OCI-M1 (cell line): ENCODE measurements at regions not wholly inside any gene's neighbourhood (a gene's known extent, or its start where the extent isn't known, plus 50 kb on each side); places are given as distances from the start of the nearest gene placed in this dataset.

Experiments used
- DNase-seq: peaks from one replicate; lab custom pipeline; 2025; lab: John Stamatoyannopoulos, UW

DNA sequence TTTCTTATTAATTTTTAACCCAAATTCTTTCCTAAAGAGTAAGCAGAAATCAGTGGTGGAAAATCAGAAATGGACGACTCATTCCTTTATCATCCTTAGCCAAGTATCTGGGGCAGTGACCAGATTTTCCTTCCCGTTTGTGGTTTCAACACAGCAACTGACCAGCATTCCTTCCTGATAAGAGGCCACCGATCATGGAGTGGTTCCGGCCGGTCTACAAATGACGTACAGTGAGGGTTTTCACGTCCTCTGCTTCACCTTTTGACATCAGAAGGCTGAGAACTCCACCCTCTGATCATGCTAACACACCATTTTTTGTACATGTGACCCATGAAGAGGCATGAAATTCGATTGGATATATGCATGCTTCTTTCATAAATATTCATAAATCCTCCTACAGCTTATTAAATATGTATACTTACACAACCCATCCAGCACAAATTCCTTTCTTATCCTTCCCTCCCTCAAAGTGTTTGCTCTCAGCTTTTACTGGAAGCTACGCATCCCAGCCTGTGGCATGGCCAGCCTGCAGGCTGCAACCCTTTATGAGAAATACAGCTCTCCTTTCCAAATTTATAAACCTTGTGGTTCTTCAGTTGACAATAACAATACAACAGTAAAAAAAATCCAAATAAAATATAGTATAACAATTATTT, 173.0 kb upstream of the CASK start:
- peak; percentile 71 for DNase-seq

DNA sequence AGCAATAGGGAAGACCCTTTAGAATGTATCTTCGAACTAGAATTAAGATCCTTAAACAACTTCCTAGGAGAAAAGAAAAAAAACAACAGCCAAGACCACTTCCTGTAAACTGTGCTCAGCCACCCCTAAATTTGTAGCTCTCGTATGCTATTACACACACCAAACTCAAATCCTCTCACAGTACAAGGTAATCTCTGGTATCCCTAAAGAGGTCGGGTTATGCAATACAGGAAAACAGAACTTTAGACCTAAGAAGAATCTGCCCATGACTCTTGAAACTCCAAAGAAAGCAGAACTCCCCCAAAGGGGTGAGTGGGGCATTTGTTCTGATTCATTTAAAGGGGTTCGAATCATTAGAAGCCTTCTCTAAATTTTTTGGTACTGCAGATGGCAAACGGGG, 170.9 kb upstream of the CASK start:
- DNase-seq, result no peak

DNA sequence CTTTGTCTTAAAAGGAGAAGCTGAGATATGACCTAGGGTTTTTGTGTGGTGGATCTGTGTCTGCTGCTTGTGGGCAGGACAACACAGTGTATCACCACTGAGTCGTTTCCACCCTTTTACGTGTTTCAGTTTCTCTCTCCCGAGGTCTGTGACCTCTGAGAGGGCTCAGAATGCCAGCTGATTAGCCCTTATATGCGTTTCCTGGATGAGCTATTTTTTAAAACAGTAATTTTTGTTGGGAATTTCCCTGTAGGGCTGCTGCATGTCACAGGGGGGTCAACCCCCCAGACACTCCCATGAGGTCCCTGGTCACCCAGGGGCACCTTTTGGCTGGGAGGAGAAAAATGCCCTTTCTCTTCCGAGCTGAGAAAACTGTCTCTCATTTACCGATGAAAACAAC, 170.4 kb upstream of the CASK start:
- DNase-seq, result no peak

DNA sequence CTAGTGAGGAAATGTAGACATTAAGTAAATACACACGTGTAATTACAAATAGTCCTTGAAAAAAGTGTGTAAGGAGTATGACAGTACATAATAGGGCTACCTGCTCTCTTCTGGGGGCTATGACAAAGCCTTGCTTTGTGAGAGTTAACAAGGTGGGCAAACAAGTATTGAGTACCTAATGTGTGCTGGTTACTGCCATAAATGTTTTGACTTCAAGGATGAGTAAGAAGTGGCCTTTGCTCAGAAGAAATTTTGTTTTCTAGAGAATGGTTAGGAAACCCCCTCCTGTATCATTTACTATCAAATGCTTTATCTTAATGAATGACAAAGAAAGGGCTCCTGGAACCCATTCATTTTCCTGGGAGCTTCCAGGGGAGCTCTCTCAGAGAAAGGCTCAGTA, 167.0 kb upstream of the CASK start:
- no peak for DNase-seq

DNA sequence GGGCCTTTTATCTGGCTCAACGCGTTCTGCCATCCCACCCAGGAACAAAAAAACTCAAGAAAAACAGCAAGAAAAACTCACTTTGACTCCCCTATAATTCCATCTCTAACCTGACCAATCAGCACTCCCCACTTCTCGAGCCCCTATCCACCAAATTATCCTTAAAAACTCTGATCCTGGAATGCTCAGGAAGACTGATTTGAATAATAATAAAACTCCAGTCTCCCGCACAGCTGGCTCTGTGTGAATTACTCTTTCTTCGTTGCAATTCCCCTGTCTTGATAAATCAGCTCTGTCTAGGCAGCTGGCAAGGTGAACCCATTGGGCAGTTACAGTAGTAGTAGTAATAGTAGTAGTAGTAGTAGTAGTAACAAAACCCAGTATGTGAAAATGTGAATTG, 165.7 kb upstream of the CASK start:
- DNase-seq, result no peak

DNA sequence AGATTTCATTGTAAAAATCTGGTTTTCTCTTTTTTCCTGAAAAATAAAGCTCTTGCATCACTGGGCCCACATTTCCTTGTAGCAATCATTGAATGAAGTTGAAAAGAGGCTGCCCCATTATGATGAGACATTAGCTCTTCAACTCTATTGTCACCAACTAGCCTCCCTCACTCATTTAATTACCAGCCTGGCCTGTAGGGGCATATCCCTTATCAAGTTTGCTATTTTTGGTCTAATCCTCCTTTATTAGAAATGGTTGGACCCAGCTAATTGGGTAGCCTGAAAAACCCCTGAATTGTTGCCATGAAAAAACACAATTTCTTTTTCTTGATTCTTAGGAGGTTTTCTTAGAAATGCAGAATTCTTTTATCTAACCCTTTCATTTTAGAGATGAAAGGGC, 164.6 kb upstream of the CASK start:
- no peak for DNase-seq

DNA sequence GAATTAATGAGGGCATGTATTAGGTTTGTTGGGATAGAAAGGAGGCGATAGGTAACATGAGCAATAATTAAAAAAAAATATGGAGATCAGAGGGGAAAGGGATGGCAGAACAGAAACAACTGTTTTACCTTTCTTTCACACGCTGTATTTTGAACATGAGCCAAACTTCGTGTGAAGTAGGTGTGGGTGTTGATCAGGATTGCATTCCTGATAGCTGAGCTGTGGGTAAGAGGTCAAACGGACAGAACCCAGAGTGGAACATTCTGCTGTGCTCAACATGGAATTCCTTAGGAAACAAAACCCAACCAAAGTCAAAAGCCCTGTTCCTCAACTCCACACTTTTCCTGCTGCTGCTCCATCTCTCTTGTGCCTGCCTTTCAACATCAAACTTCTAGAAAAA, 162.5 kb upstream of the CASK start:
- no peak for DNase-seq

DNA sequence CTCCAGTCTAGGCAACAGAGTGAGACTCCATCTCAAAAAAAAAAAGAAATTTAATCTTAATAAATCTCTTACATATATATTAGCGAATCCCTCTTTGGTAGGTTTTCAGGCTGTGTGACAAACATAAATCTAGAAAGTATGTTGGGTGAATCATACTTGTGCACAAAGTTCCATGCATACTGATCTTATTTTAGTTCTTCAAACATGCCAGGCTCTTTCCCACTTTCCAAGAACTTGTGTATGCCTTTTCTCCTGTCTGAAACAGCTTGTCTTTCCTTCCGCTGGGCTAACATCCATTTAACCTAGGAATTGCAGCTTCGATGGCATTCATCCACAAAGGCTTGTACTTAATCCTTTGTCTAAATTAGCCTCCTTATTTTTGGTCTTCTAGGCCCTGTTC, 156.6 kb upstream of the CASK start:
- DNase-seq, result no peak

DNA sequence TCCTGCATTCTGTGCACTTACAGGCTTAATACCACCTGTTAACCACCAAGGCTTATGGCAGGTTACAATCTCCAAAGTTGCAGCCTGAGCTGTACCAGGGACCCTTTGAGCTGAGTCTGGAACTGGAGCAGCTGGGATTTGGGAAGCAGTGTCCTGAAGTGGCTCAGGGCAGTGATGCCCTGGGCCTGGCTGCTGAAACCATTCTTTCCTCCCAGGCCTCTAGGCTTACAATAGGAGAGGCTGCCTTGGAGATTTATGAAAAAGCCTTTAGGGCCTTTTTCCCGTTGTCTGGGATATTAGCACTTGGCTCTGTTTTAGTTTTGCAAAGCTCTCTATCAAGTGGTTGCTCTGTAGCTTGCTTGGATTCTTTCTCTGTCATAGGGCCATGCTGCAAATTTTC, 154.3 kb upstream of the CASK start:
- DNase-seq, result no peak

DNA sequence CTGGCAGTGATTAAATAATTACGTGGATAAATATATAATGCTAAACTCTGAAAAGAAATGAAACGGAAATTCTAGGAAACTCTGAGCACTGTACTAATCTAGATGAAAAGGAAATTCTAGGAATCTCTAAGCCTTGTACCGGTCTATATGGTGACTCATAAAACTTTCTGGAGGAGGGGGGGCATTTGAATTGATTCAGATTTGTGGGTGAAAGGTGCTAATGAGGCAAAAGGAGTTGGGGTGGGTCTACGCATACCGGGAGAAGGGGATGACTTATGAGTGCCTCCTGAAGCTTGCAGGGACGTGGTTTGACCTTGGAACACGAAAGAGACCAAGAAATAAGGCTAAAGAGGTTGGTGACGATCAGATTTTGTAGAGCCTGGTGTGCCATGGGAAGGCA, 151.7 kb upstream of the CASK start:
- peak; percentile 33 for DNase-seq

DNA sequence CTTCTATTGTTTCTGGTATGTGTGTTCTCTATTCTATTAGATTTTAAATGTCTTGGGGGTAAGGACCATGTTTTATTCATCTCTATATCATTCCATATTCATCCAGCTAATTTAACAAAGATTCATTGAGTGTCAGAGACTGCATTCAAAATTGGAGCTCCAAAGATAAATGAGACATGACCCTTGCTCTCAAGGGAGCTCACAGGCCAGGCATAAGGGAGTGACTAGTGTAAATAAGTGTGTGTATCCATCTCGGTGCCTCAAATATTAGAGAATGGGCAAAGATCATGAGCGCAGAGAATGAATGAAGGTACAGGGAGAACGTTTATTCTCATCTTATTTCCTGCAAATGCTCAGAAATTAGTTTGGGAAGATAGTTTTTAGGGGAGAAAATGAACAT, 150.1 kb upstream of the CASK start:
- DNase-seq, result no peak

DNA sequence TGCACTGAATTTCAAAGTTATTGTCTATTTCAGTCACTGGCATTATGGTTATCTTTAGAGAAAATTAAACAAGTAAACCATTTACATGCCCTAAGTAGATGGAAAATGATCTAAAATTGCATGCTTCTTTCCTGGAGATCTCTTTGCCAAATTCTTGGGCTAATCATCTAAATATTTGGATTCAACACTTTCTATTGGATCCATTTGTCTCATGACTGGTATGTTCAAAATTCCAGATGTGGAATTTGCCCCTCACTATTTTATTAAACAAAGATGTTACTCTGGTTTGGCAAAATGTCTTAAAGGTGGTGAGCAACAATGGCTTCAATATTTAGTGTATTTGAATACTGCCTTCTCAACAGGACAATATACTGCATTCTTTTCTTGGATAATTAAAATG, 147.5 kb upstream of the CASK start:
- no peak for DNase-seq

DNA sequence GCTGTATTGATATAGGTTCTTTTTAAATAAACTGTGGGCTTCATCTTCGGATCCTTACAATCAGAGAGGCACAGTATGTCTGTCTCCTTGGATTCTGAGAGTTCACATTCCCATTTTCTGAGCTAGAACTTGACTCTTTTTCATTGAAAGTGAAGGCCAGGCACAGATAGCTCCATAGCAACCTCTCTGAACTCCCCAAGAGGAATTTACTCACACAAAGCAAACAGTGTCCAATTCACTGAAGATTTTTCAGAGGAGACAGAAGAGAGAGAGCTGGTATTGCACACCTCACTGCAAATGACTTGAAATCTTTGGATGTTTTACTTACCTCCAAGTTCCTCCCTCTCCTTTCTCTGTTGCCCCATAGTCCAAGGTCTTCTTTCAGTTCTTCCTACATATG, 130.9 kb upstream of the CASK start:
- DNase-seq, result no peak

DNA sequence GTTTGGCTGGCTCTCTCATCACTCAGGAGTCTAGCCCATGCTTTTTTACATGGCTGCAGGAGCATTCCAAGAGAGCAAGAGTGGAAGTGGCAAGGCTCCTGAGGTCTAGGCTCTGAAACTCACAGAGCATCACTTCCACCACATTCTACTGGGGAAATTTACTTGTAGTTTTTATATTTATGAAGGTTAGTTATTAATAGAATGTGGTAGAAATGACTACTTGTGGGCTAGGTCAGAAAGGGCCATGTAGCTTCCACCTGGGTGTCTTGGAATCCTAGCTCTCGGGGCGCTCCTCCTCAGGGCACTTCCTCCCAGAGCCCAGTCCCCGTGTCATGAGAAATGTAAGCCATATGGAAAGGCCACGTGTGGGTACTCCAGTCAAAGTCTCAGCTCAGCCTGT, 127.0 kb upstream of the CASK start:
- DNase-seq, result no peak

DNA sequence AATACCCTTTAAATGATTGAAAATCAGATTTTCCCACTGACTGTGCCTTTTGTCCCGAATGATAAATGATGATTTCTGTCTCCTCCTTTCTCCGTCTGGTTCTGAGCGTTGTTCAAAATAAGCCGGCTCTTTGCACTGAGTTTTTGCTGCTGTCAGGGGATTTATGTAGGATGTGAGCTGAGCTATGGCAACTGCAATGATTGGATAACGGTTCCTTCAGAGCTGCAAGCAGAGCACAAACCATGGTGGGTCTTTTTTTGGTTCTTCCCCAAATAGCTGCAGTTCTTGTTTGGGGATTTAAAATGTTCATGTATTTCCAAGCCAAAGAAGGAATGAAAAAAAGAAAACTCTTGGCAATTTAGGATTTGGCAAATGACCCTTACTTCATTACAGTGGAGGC, 124.5 kb upstream of the CASK start:
- no peak for DNase-seq

DNA sequence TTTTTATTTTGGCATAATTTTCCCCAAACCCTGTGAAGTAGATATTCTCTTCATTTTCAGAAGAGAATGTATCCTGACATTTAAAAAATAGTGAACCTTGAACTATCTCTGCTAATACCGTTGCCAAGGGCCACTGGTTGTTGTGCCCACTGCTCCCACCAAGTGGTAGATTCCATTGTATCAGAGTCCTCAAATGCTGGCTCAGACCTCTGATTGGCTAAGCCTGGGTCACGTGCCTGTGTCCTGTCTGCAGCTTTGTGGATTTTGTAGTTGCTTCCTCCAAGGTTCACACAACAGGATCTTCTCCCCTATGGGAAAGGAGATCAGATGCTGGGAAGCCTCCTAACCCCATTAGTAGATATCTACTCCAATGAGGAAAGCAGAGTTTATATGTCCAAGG, 104.8 kb upstream of the CASK start:
- peak; percentile 2 for DNase-seq

DNA sequence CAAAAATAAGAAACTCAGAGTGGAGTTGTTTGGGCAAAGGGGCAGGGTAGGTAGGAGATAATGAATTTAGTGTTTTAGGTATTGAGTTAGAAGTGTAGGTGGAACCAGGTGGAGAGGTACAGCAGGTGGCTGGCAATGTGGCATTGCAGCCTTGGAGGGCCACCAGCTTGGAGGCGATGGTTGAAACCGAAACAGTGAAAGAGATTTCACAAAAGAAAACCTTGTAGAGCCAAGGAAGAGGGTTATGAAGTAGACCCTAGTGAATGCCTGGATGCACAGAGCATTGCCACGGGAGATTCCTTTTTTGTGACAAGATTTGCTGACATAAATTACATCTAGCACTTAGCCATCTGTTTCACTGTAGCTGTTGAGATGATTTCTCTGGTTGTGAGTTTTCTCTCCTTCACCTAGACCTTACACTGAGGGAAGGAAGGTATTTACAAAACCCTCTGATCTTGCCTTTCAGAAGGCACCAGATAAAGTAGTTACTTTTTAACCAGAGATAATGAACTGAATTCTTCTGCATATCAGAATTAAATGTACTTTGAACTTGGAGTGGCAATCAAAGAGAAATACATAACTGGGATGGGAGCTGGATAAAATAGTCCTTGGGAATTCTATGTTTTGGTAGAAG, 104.1 kb upstream of the CASK start:
- DNase-seq, result no peak

DNA sequence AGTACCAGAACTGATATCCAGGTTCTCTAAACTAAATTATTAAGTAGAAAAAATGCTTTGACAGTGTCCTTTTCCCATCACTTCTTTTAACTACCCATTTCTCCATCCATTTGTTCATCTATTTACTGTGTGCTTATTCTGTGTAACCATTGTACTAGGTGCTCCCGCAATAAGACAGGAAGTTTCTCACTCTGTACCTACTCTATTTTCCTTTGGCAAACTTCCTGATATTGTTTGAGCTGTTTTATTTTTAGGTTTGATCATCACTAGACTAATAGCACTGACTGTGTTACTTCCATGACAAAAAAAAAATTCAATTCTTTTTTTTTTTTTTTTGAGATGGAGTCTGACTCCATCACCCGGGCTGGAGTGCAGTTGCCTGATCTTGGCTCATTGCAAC, 102.5 kb upstream of the CASK start:
- DNase-seq, result no peak

DNA sequence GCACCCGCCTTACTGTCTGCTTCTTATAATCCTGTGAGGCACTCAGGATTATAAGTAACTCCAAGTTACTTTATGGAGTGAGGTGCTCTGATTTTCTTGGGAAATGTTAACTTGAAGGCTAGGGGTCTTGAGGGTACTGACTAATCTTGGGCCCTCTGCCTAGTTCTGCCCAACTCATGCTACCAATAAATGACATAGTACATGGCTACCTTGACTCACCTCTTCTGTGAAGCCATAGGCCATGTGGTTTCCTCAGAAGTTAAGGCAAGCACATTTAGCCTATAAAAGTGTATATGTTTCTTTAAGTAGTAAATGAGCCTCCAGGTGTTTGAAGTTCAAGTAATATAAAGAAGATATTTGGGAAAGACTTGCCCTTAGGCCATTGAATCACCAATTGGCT, 99.8 kb upstream of the CASK start:
- DNase-seq, result no peak

DNA sequence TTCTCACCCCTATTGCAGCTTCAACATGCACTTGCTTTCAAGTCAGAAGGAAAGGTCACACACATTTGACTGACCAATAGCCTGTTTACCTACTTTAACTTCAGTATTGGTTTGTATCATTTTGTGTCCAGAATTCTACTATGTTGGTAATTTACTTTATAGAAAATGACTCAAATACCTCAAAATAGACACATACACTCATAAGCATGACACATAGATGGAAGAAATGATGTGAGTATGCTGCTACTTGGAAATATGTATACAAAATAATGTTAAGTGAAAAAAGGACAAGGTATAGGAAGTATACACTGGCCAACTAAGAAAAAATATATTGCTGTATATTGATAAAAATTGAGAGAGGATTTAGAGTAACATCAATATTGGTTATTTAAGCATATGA, 98.8 kb upstream of the CASK start:
- no peak for DNase-seq

DNA sequence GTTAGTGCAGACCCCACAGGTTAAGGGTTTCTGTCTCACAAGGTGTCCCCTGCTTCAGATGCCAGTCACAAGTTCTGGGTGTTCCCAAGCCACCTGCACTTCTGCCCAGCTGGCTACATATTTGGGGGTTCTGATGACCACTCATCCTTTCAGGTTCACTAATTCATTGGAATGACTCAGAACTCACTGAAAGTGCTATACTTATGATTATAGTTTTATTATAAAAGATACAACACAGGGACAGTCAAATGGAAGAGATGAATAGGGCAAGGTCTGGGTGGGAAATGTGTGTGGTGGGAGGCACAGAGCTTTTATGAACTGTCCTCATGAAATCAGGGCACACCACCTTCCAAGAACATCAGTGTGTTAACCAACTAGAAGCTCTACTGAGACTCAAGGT, 97.7 kb upstream of the CASK start:
- no peak for DNase-seq

DNA sequence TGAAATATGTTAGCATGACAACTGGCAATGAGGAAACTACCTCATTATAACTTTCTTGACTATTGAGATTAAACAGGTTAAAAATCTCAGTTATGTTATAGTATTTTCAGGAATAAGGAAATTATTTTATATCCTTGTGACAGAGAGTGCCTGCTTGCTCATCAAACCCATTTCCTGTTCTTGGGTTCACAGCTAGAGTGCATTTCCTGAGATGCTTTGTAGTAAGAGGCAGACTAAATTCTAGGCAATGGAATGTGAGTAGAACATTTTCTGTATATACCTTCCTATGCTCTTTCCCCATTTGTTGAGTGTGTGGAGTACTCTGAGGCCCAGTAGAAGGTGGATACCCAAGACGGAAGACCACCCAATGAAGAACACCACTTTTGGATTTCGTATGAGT, 96.9 kb upstream of the CASK start:
- no peak for DNase-seq

DNA sequence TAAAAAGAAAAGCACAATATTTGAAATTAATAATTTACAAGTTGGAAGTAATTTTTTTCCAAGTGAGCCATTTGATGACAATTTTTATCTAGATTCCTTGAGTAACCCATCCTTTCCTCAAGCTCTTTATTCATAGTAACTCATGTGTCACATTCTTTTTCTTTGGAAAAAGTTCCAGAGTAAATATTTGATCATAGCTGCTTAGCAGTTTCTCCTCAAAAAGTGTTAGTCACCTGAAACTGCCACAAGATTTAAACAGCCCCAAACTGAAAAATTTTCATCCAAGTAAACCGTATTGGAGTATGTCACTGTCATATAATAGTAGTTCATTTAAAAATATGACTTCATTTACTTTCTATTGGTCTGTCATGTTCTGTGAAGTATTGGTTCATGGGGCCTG, 94.6 kb upstream of the CASK start:
- DNase-seq, result no peak

DNA sequence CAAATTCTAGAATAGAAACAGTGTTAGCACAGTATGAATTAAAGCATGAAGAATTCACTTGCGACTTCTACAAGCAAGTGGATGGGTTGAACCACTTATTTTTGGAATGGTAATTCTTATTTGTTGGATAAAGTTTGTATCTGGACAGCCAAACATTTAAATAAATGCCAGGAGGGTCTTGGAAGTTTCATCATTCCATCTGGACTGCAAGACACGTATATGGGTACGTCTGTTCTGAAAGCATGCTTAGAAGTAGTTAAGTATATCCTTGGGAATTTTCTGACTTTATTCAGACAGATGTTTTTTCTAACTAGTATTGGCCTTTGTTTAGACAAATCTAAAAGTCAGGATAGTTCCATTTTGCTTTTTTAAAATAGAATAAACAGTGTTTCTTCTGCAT, 77.5 kb upstream of the CASK start:
- no peak for DNase-seq

DNA sequence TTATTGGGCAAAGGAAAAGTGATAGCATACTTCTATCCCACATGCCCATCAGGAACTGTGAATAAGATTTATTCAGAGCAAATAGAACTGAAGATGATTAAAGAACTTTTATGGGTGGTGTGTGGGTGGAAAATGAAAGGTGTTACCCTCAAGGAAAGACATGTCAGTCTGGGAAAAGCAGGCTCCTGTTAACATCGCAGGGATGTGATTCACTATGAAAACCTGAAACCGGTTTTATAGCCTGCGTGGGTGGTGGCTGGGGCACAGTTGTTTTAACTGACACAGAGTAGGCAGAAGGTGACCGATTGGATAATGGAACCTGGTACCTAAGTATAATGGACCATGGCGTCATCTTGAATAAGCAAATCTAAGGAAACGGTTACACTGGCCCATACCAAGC, 61.3 kb upstream of the CASK start:
- no peak for DNase-seq
